ENCODE measurements at regions not wholly inside any gene's neighbourhood (a gene's known extent, or its start where the extent isn't known, plus 50 kb on each side); places are given as distances from the start of the nearest gene placed in this dataset.

DNA sequence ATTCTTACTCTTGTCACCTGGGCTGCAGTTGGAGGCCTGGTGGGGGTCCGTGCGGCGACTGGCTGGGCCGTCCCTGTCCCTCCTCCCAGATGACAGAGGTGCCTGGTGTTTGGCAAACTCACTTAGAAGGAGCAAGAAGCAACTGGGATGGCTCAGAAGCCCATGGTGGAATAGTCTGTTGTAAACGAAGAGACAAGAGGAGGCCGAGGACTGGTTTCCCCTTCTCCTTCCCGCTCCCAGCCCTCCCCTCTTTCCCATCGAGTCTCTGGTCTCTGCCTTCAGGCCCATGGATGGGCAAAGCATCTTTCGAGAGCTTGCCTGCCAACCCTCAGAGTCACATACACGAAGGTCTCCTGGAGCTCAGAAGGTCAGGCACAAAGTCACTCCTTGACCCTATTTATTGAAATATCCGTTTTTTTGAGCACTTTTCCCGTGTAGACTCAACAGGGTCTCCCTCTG lies 364.4 kb downstream of the SEC14L1 start:
- no peak for ATAC-seq

DNA sequence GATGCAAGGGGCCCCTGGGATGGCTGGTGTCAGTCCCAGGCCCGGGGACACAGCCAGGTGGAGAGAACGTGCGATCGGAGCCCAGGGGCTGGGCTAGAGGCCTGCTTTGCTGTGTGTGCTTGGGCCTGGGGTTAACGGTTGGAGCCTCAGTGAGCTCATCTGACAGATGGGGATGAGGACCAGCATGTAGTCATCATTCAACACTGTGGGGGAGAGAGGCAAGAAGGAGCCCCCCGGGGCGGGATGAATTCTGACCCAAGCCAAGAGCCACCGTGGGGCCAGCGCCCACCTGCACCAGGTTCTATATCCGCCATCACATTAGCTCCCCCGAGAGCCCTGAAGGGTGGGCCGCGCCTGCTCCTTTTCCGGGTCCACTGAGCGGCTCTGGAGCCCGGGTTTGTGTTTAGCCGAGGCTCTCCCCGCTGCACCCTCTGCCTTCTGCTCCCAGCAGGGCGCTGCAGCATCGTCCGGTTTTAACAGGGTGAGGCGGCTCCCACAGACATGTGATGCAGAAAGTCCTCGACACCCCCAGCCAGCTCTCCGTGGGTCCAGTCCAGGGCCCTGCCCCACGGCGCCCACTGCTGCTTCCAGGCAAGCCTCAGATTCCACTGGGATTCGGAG lies 365.7 kb downstream of the SEC14L1 start:
- ATAC-seq: no peak

DNA sequence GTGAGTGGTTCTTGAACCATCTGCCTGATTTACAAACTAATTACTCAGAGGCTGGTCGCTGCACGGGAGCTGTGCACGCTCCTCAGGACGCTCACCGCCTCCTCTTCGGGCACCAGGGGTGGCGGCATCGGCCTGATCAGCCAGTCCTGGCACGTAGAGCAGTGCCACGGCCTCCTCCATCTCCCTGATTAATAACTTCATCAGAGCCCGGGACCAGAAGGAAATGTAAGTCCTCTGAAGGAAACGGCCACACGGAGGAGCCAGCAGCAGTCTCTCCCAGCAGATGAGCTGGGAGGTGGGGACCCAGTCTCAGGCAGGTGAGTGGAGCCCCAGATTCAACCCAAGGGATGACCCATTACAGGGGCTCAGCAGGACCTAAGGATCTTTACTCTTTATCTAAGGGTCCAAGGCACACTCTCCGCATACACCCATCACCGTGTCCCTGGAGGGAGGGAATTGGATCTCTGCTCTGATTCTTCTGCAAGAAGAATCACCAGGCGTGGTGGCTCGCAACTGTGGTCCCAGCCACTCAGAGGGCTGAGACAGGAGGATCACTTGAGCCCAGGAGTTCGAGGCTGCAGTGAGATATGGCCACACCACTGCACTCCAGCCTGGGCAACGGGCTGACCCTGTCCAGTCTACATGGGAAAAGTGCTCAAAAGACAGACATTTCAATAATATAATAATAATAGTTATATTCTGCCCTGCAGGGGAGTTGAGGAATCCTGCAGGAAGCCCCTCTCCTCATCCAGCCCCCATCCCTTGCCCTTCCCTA lies 366.5 kb downstream of the SEC14L1 start:
- no peak for ATAC-seq

DNA sequence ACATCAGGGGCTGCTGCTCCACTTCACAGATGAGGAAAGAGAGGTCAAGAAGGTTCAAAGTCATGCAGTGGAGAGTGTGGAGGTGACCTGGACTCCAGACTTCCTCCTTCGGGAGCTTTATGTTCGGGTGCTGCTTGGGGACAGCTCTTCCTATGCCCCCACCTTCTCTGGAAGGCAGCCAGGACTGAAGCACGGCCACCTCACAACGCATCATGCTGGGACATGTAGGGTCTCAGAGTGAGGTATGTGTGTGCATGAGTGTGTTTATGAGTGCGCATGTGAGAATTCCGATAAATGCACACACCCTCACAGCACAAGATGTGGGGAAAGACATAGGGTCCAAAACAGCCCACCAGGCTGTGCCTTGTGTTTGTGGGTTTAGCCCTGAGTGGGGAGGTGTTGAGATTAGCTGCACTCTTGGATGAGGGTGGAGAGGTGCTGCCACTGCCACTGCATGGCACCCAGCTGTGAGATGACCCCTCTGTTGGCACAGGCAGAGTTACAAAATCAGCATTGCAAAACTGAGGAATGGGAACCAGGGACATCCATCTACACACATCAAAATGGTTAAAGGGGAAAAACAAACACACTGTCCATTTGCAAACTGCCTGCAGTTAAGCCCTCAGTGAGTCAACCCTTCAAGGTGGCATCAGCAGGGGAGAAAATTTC lies 367.4 kb downstream of the SEC14L1 start:
- ATAC-seq: peak in 1 of 2 donors; percentile 15

DNA sequence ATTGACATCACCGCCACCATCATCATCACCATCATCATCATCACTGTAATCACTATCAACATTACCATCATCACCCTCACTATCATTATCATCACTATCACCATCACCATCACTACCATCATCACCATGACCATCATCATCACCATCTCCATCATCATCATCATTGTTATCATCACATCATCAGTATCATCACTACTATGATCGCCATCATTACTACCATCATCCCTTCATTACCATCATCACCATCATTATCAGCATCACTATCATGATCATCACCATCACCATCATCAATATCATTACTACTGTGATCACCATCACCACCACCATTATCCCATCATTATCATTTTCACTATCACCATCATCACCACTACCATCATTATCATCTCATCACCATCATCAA lies 368.3 kb downstream of the SEC14L1 start:
- ATAC-seq: no peak

DNA sequence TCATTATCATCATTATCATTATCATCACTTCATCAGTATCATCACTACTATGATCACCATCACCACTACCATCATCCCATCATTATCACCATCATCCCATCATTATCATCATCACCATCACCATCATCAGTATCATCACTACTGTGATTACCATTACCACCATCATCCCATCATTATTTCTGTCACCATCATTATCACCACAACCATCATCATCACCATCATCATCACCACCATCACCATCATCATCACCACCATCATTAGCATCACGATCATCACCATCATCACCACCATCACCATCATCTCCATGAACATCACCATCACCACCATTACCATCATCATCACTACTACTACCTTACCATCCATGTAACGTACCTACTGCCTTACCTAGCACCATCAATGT lies 368.8 kb downstream of the SEC14L1 start:
- ATAC-seq: no peak

DNA sequence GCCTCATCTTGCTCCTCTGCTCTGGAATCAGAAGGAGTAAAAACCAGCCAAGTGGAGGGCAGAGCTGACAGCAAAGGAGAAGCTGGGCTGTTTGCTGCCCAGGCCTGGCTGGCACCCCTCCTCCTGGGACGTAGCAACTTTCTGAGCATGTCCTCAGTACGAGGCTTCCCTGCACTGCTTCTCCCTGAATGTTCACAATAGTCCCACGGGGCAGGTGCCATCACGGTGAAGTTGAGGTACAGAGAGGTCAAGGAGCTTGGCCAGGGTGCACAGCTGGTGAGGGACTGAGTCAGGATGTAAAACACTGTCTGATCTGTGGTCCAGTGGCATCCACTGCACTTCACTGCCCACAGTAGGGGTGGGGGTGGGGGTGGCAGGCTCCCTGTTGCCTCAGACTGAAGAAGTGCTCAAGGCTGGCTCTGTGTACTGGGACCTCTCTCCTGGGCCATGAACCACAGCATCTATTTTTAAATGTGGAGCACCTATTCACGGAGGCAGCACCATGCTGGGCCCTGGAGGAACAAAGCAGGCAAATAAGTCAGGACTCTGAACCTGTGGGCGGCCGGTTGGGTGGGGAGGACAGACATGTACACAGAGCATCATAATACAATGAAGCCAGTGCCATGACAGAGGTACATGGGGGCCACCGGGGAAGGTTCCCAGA lies 369.5 kb downstream of the SEC14L1 start:
- ATAC-seq: no peak

DNA sequence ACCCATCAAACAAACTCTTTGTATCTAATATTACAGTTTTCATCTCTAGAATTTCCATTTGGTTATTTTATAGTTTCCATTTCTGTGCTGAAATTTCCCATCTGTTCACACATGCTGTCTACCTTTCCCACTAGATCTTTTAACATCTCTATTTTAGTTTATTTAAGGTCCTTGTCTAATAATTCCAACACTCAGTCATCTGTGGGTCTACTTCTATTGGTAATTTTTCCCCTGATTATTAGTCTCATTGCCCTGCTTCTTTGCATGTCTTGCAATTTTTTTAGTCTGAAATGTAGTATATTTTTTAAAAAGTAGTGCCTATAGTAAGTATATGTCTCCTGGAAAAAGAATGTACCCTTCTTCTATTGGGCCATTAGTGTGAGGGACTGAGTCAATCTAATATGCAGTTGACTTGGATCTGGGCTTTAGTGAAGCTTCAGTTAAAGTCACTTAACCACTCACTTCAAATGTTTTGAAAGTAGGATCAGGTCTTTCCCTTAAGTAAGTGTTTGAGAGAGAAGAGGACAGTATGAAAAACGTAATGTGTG lies 370.8 kb downstream of the SEC14L1 start:
- ATAC-seq: no peak

DNA sequence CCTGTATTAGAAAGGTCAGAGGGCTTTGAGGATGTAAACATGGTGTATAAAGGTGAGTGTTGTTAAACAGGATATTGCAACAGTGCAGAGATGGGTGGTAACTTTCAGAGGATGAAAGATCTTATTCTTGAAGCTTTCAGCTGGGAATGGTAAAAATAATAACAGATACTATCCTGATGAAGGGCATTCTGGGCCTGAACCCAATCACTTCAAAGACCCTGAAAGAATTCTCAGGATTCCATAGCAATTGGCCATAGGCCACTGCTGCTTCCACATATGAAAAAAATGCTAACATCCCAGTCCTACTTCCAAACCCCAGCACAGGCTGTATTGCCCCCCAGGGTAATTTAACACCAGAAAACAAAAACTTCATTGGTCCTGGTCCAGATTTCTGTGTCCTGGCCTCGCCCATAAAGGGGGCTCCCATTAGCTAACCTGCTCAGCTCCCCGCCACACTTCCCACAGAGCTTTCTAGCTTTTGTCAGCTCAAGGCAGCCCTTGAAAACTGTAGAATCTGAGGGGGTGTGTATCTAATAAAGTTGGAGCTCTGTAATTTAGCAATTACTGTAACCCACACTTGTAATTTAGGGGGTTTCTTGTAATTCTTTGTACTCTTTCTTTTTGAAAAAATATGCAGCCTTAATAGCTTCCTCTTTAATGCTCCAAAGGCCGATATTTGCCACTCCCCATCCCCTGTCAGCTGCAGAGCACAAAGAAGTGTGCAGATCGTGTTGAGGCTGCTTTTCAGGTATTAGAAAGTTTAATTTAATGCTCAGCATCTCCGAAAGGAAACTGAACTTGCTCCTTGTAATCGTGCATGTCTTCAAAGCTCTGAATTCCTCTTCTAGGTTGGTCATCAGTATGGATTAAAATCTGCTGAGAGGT lies 371.5 kb downstream of the SEC14L1 start:
- no peak for ATAC-seq

DNA sequence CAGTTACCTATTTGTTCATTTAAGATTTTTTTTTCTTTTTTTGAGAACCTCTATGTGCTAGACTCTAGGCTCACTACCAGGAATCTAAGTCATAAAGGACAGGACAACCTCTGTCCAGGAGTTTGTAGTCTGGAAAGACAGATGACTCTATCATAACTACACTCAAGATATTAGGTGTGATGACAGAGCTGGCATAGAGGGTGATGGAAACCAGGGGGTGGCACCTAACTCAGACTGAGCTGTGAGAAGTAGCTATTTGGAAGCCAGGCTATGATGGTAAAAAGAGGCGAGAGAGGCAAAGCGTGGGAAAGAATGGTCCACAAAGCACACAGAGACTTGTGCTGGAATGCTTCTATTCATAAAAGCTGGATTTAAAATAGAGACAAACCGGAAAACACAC lies 372.3 kb downstream of the SEC14L1 start:
- ATAC-seq: no peak

DNA sequence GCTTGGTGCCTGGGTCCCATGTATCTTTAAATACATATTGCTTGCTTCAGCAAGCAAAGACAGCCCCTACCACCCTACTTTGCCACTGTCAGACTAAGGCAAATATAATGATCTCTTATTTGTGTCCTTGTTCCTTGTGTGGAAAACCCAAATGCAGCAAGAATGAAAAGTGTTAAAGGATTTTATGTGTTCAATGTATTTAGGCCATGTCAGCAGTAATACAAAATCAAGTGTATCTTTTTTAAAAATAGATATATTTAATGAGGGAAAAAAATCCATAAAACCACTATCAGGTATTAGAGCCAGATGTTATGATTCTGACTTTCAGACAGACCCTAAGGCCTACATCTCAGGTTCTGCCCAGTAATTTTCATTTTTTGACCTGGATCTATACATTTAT lies 374.5 kb downstream of the SEC14L1 start:
- ATAC-seq: no peak

DNA sequence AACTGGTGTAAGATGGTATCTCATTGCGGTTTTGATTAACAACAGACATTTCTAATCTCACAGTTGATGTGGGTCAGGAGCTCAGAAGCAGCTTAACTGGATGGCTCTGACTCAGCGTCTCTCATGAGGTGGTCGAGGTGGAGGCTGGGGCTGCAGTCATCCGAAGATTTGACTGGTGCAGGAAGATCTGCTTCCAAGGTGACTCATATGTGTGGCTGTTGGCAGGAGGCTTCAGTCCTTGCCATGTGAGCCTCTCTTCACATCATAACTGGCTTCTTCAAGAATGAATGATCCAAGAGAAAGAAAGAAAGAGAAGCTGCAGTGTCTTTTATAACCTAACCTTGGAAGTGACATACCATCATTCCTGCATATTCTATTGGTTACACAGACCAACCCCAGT lies 376.1 kb downstream of the SEC14L1 start:
- ATAC-seq: peak; percentile 80 to 92

DNA sequence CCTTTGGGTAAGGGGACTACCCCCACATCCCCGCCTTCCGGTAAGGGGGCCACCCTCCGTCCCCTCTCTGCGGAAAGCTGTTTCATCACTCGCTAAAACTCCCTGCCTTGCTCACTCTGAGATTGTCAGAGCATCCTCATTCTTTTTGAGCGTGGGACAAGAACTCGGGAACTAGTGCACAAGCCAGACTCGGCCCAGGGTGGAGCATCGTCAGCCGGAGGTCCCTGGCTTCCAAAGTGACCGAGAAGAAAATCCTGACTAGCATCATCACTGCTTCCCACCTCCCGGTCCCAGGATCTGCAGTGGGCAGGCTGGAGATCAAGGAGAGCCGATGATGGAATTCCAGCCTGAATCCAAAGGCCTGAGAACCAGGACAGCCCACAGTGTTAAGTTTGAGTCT lies 380.3 kb downstream of the SEC14L1 start:
- no peak for ATAC-seq

DNA sequence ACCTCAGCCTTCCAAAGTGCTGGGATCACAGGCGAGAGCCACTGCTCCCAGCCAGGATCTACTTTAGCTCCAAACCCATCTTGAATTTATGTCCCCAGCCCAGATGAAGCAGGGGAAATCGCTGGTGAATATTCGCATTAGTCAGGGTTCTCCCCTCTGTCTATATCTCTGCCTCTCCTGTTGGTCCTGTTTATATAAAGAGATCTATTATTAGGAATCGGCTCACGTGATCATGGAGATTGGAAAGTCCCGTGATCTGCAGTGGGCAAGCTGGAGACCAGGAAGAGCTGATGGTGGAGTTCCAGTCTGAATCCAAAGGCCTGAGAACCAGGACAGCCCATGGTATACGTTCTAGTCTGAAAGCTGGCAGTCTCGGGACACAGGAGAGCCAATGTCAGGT lies 382.8 kb downstream of the SEC14L1 start:
- no peak for ATAC-seq

DNA sequence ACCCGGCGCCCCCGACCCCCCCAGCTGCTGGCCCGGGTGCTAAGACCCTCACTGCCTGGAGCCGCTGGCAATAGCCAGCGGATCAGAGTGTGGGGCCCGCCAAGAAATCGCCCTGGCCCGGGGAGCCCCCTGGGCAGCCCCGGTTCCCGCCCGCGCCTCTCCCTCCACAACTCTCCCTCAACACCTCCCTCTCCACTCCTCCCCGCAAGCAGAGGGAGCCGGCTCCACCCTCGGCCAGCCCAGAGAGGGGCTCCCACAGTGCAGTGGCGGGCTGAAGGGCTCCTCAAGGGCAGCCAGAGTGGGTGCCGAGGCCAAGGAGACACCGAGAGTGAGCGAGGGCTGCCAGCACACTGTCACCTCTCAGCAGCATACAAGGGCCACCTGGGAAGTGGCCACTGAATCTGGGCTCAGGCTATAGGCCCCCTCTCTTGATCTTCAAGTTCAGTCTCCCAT lies 385.5 kb downstream of the SEC14L1 start:
- ATAC-seq: no peak

DNA sequence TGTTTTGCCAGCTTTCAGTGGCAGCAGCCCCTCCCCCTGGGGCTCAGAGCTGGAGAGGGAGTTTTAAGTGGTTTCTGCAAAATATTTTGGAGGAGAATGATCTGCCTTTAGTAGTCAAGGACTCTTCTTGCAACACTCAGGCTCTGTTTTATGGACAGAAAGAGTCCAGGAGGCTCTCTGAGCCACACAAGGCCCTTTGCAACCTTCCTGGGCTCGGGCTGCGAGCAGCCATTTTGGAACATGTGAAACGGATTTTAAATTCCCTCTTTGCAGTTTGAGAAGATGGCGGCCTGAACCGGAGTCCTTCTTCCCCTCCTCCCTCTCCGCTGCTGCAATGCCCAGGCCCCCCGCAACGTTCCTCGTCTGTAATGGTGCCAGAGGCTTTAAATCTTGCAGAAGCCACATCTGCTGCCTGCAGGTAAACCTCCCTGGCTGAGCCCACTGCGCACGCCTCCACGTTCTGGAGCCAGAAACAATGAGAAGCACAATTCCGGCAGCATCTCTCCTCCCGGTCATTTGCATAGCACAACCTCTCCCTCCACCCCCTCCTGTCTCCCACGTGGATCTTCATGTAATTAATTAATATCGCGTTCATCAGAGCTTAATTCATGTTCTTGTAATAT lies 386.1 kb downstream of the SEC14L1 start:
- ATAC-seq: no peak

DNA sequence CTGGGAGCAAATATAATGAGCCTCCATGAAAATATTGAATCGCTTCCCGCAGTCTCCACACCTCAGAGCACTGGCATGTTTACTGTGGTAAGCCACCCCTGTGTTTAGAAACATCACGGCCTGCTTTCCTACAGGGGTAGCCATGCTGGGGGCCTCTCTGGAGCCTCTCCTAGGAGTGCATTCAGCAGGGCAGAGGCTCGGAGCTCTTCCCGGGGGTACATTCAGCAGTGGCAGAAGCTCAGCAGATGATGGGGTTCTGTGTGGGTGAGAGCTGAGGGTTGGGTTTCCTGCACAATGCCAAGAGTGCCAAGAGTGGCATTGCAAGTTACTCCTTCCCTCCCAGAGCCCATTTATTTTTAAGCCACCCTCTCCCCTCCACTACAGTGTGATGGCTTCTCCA lies 386.6 kb downstream of the SEC14L1 start:
- no peak for ATAC-seq

DNA sequence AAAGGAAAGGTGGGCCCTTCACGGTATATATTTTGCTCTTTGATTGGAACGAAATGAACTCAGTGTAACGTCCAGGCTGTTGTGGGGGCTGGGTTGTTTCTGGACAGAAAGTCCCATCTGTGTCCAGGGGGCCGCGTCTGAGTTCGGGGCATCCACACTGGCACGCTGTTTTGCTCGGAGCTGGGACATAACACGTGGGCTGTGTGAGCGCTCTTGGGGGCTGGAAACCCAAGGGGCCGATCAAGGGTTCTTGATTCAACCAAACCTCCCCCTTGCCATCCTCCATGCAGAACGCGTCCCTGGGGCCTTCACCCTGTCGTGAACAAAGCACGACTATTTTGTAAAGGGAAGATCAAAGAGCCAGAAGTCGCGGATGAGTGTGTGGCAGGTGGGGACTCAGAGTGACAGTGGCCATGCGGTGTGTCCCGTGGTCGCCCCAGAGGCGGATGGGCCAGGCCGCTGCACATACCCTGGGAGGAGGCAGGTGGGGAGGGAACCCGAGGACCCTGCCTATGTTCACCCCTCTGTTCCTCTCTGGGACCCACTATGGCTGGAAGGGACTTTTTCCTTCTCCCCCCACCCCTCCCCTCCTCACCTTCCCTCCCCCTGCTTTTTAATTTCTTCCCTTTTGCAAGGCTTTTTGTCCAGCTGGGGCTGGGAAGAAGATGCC lies 387.2 kb downstream of the SEC14L1 start:
- no peak for ATAC-seq

DNA sequence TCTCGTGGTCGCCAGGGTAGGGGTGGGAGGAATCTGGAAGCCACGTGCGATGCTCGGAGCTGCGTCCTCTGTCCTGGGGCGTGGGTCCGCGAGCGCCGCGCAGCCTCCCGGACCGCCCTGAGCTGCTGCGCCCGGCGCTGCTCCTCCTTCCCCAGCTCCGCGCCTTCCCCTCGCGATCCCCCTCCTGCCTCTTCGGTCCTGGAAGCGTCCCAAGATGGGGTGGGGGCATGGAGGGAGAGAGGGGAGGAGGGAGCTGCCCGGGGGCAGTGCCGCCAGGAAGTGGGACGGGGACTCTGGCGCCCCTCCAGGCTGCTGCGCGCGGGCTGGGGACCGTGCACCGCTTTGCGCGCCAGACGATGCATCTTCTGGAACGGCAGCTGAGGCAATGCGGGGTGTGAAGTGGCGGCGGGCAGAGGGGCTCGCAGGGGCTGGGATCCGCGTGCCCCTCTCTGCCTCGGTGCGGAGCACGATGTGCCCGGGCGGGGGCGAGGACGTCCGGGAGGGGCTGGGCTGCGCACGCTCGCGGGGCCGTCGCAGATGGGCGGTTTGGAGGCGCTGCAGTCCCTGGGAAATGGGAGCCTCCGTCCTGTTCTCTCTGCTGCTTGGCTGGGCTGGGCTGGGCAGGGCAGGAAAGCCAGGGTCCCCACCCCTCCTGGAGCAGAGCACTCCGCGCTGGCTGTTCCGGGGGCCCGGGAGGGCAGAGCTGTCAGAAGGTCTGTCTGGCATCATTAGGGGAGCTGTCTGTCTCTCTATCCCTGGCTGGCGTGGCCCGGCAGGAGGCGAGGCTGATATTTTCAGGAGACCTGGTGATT lies 388.0 kb downstream of the SEC14L1 start:
- ATAC-seq: peak in 1 of 2 donors; percentile 49

DNA sequence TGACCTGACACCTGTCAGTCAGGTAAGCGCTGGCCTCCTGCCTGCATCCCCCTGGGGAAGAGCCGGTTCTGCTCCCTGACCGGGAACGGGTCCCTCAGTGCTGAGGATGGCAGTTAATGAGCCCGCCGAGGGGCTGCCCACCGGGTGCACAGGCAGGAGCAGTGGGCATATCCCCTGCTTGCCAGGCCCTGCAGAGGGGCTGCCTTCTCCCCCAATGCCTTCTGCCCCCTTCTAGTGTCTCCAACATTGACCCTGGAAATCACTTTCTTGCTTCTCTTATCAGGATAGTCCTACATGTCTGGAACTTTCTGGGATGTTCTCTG lies 388.5 kb downstream of the SEC14L1 start:
- ATAC-seq: no peak

Measured in activated CD4-positive, CD25-positive, alpha-beta regulatory T cell treated with anti-CD3 and anti-CD28 coated beads, Interleukin-2, amount 50 U/mL, for 24 hours (primary cell).